A549 (cell line): ENCODE measurements at regions not wholly inside any gene's neighbourhood (a gene's known extent, or its start where the extent isn't known, plus 50 kb on each side); places are given as distances from the start of the nearest gene placed in this dataset.

Experiments used
- ATAC-seq, 2 experiments: fragments of 200-7000 bp in 1 of 2; fragments of >200 bp in 1 of 2; cut with Nextera tagmentation in 1 of 2; cut with Tn5 transposase in 1 of 2; 3 replicates each; pipeline versions ENCODE4 v1.8.0 to v1.9.1; 2018 to 2020; ENCODE audit warnings: mild to moderate bottlenecking in 1 of 2, moderate library complexity in 1 of 2
- CTCF ChIA-PET: fragments of 300-600 bp; sonication (Branson Sonifier 250); formaldehyde crosslinking; extraction: SDS; loops from one replicate; lab custom pipeline; 2021; ENCODE audit warnings: antibody characterized with exemption, inconsistent platforms; lab: Yijun Ruan, JAX
- POLR2A ChIA-PET: fragments of 350-600 bp; formaldehyde crosslinking; extraction: SDS; loops from one replicate; lab custom pipeline; 2021; ENCODE audit warnings: antibody characterized with exemption, inconsistent platforms; lab: Yijun Ruan, JAX
- DNase-seq, 2 experiments: peaks; one replicate each; pipeline versions ENCODE4 v3.0.0 to v3.0.0-alpha.2; 2011 to 2016; ENCODE audit warnings: low read depth in 1 of 2, low spot score in 1 of 2
- FAIRE-seq: peaks from 2 replicates; lab custom pipeline; 2011; peaks lifted over from hg19 to GRCh38; lab: Jason Lieb, UNC
- H3K27ac ChIP-seq, 2 experiments: fragments of >200 bp; sonication (Bioruptor Twin); formaldehyde crosslinking; 3 replicates each; pipeline ENCODE4 v1.5.1; 2016 to 2017
- H3K4me1 ChIP-seq: fragments of >200 bp; sonication (Bioruptor Twin); formaldehyde crosslinking; 3 replicates; pipeline ENCODE4 v1.6.1; 2016
- H3K4me2 ChIP-seq: fragments of >200 bp; sonication (Bioruptor Twin); formaldehyde crosslinking; 3 replicates; pipeline ENCODE4 v1.6.1; 2016
- H3K4me3 ChIP-seq: fragments of >200 bp; sonication (Bioruptor Twin); formaldehyde crosslinking; 3 replicates; pipeline ENCODE4 v1.5.1; 2016
- H3K9me3 ChIP-seq: fragments of >200 bp; sonication (Bioruptor Twin); formaldehyde crosslinking; 3 replicates; pipeline ENCODE4 v1.6.1; 2016
- BCL3 ChIP-seq: fragments of >200 bp; sonication (Bioruptor Twin); formaldehyde crosslinking; IDR thresholded peaks from 3 replicates; pipeline ENCODE4 v1.6.1; 2016
- CBX2 ChIP-seq: fragments of 200-600 bp; sonication (generic); IDR thresholded peaks from 2 replicates; pipeline ENCODE4 v1.6.1; 2016; ENCODE audit warnings: low read depth, mild to moderate bottlenecking, borderline replicate concordance
- CBX8 ChIP-seq: fragments of 200-600 bp; sonication (generic); IDR thresholded peaks from 2 replicates; pipeline ENCODE4 v1.6.1; 2016
- CEBPB ChIP-seq, 2 experiments: fragments of >200 bp in 1 of 2; sonication (Bioruptor Twin) in 1 of 2; formaldehyde crosslinking in 1 of 2; IDR thresholded peaks; 2 replicates each; pipeline ENCODE4 v1.6.1; 2012 to 2016
- CHD4 ChIP-seq: fragments of 200-600 bp; sonication (generic); IDR thresholded peaks from 2 replicates; pipeline ENCODE4 v1.6.1; 2016; ENCODE audit warnings: antibody characterized with exemption, mild to moderate bottlenecking, borderline replicate concordance
- EHF ChIP-seq: fragments of 250-450 bp; sonication (Bioruptor Pico); IDR thresholded peaks from 2 replicates; pipeline ENCODE4 v1.5.0; 2020; ENCODE audit warnings: mild to moderate bottlenecking
- EP300 ChIP-seq, 2 experiments: fragments of >200 bp; sonication (Bioruptor Twin); formaldehyde crosslinking; IDR thresholded peaks; 2 replicates in 1 of 2; 3 replicates in 1 of 2; pipeline ENCODE4 v1.6.1; 2016 to 2017
- ESRRA ChIP-seq: fragments of 150-350 bp; IDR thresholded peaks from 2 replicates; pipeline ENCODE4 v1.6.1; 2014; ENCODE audit warnings: mild to moderate bottlenecking, low read length, borderline replicate concordance
- FOSL2 ChIP-seq, 2 experiments: fragments of 450-650 bp in 1 of 2; fragments of >200 bp in 1 of 2; sonication (Bioruptor Twin) in 1 of 2; formaldehyde crosslinking; IDR thresholded peaks; 2 replicates each; pipeline versions ENCODE4 v1.5.0 to v1.6.1; 2016 to 2020; ENCODE audit warnings: mild to moderate bottlenecking in 1 of 2, moderate library complexity in 1 of 2
- FOXS1 ChIP-seq: fragments of 250-450 bp; sonication (Bioruptor Pico); IDR thresholded peaks from 2 replicates; pipeline ENCODE4 v1.5.0; 2020; ENCODE audit warnings: mild to moderate bottlenecking, moderate library complexity
- HDAC2 ChIP-seq: fragments of 200-600 bp; sonication (generic); IDR thresholded peaks from 2 replicates; pipeline ENCODE4 v1.6.1; 2016
- MAFK ChIP-seq: fragments of 450-650 bp; IDR thresholded peaks from 2 replicates; pipeline ENCODE4 v1.6.1; 2014; ENCODE audit not compliant: partially characterized antibody
- MAZ ChIP-seq: fragments of 150-350 bp; IDR thresholded peaks from 2 replicates; pipeline ENCODE4 v1.6.1; 2014; ENCODE audit warnings: antibody characterized with exemption, low read depth, low read length, borderline replicate concordance
- NR3C1 ChIP-seq: fragments of >200 bp; sonication (Bioruptor Twin); formaldehyde crosslinking; IDR thresholded peaks from 3 replicates; pipeline ENCODE4 v1.6.1; 2017
- PHF8 ChIP-seq: fragments of 200-600 bp; sonication (generic); IDR thresholded peaks from 2 replicates; pipeline ENCODE4 v1.6.1; 2016; ENCODE audit warnings: low read depth, mild to moderate bottlenecking, antibody characterized with exemption, moderate library complexity, borderline replicate concordance
- POLR2A ChIP-seq: IDR thresholded peaks from 2 replicates; pipeline ENCODE4 v1.6.1; 2012; ENCODE audit warnings: mild to moderate bottlenecking, low read length
- RARB ChIP-seq: fragments of 250-450 bp; sonication (Bioruptor Pico); IDR thresholded peaks from 2 replicates; pipeline ENCODE4 v1.8.0; 2021; ENCODE audit warnings: mild to moderate bottlenecking, moderate library complexity
- RCOR1 ChIP-seq: fragments of 150-350 bp; IDR thresholded peaks from 2 replicates; pipeline ENCODE4 v1.6.1; 2014; ENCODE audit warnings: antibody characterized with exemption, low read length, low read depth
- RNF2 ChIP-seq: fragments of 200-600 bp; sonication (generic); IDR thresholded peaks from 2 replicates; pipeline ENCODE4 v1.6.1; 2016; ENCODE audit warnings: low read depth, mild to moderate bottlenecking, antibody characterized with exemption, moderate library complexity, borderline replicate concordance
- SMC3 ChIP-seq: fragments of >200 bp; sonication (Bioruptor Twin); formaldehyde crosslinking; IDR thresholded peaks from 3 replicates; pipeline ENCODE4 v1.6.1; 2018; ENCODE audit warnings: inconsistent platforms
- TFCP2L1 ChIP-seq: fragments of 250-450 bp; sonication (Bioruptor Pico); IDR thresholded peaks from 2 replicates; pipeline ENCODE4 v1.5.0; 2021; ENCODE audit warnings: mild to moderate bottlenecking
- TP53 ChIP-seq: fragments of 250-450 bp; sonication (Bioruptor Pico); IDR thresholded peaks from 2 replicates; pipeline ENCODE4 v1.5.0; 2021; ENCODE audit warnings: mild to moderate bottlenecking, moderate library complexity
- USF2 ChIP-seq: fragments of 450-650 bp; IDR thresholded peaks from 2 replicates; pipeline ENCODE4 v1.6.1; 2014; ENCODE audit warnings: antibody characterized with exemption
- ZNF302 ChIP-seq: fragments of 250-450 bp; sonication (Bioruptor Pico); IDR thresholded peaks from 2 replicates; pipeline ENCODE4 v1.9.0; 2021; ENCODE audit warnings: inconsistent platforms, mild to moderate bottlenecking, moderate library complexity
- TF ChIP-seq, protein P1 (sequence below): fragments of >200 bp; sonication (Bioruptor Twin); formaldehyde crosslinking; IDR thresholded peaks from 2 replicates; pipeline ENCODE4 v1.6.1; 2016
- TF ChIP-seq, protein P2 (sequence below): fragments of >200 bp; sonication (Bioruptor Twin); formaldehyde crosslinking; IDR thresholded peaks from 3 replicates; pipeline ENCODE4 v1.5.1; 2016
- TF ChIP-seq, protein P3 (sequence below): fragments of 150-350 bp; IDR thresholded peaks from 2 replicates; pipeline ENCODE4 v1.6.1; 2014; ENCODE audit warnings: low read depth, mild to moderate bottlenecking, low read length

DNA sequence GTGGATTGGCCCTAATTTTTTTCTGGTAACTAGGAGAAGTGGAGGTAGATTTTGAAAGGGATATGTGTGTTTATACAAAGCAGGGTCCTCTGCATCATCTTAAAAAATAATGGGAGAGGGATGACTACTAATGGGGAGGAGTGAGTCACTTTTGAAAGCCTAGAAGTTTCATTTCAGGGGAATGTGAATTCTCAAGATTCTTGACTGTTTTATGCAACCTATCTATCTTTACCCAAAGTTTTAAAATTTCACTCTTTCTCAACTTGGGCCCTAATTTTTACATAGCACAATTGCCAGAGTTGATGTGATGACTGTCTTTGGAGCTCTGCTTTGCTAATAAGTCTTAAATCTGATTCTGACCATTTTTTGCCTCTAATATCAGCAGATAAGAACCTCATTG, 445.2 kb downstream of the GRXCR1 start:
- DNase-seq (no peak), FAIRE-seq (no peak), ATAC-seq (no peak)
- TF ChIP-seq CBX8: no peak
- no peak for TF ChIP-seq EP300 (IDR thresholded peaks at IDR 0.05)
- TF ChIP-seq ESRRA: no peak
- no peak for TF ChIP-seq NR3C1
- TF ChIP-seq PHF8: no peak
- no peak for TF ChIP-seq RNF2
- no peak for TF ChIP-seq EHF (CRISPR knock-in tag)
- TF ChIP-seq, protein P1, sequence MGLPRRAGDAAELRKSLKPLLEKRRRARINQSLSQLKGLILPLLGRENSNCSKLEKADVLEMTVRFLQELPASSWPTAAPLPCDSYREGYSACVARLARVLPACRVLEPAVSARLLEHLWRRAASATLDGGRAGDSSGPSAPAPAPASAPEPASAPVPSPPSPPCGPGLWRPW: no peak
- no peak for TF ChIP-seq CEBPB (IDR thresholded peaks at IDR 0.05)
- TF ChIP-seq TP53 (CRISPR knock-in tag): no peak
- TF ChIP-seq RCOR1: no peak
- no peak for TF ChIP-seq MAZ
- TF ChIP-seq BCL3: no peak
- TF ChIP-seq ZNF302 (CRISPR knock-in tag): no peak
- no peak for TF ChIP-seq SMC3
- Histone ChIP-seq H3K4me2 (no peak overlapping the region), H3K4me1 (no peaks in the 10 kb centered on the region), H3K4me3 (no peak overlapping the region), H3K9me3 (no peaks in the 10 kb centered on the region), H3K27ac (no peak overlapping the region)
- CTCF ChIA-PET: no interaction called here
- POLR2A ChIA-PET: no interaction called here

- Histone ChIP-seq H3K4me2 (no peak overlapping the region), H3K4me3 (no peak overlapping the region), H3K27ac (no peak overlapping the region), H3K4me1 (no peaks in the 10 kb centered on the region), H3K9me3 (no peaks in the 10 kb centered on the region)
- ChIA-PET POLR2A (no interaction called here), CTCF (no interaction called here)
- no peak for ATAC-seq
- no peak for FAIRE-seq
- no peak for DNase-seq
- no peak for TF ChIP-seq RARB (CRISPR knock-in tag)
- TF ChIP-seq TP53 (CRISPR knock-in tag): no peak
- no peak for TF ChIP-seq CEBPB (IDR thresholded peaks at IDR 0.05)
- TF ChIP-seq POLR2A: no peak
- no peak for TF ChIP-seq HDAC2
- TF ChIP-seq MAFK: no peak
- TF ChIP-seq, protein P2, sequence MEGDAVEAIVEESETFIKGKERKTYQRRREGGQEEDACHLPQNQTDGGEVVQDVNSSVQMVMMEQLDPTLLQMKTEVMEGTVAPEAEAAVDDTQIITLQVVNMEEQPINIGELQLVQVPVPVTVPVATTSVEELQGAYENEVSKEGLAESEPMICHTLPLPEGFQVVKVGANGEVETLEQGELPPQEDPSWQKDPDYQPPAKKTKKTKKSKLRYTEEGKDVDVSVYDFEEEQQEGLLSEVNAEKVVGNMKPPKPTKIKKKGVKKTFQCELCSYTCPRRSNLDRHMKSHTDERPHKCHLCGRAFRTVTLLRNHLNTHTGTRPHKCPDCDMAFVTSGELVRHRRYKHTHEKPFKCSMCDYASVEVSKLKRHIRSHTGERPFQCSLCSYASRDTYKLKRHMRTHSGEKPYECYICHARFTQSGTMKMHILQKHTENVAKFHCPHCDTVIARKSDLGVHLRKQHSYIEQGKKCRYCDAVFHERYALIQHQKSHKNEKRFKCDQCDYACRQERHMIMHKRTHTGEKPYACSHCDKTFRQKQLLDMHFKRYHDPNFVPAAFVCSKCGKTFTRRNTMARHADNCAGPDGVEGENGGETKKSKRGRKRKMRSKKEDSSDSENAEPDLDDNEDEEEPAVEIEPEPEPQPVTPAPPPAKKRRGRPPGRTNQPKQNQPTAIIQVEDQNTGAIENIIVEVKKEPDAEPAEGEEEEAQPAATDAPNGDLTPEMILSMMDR: no peak
- no peak for TF ChIP-seq ZNF302 (CRISPR knock-in tag)
- TF ChIP-seq, protein P3, sequence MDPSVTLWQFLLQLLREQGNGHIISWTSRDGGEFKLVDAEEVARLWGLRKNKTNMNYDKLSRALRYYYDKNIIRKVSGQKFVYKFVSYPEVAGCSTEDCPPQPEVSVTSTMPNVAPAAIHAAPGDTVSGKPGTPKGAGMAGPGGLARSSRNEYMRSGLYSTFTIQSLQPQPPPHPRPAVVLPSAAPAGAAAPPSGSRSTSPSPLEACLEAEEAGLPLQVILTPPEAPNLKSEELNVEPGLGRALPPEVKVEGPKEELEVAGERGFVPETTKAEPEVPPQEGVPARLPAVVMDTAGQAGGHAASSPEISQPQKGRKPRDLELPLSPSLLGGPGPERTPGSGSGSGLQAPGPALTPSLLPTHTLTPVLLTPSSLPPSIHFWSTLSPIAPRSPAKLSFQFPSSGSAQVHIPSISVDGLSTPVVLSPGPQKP: no peak
- no peak for TF ChIP-seq CHD4
- no peak for TF ChIP-seq TFCP2L1
- no peak for TF ChIP-seq USF2
- no peak for TF ChIP-seq FOXS1 (CRISPR knock-in tag)
- TF ChIP-seq NR3C1: no peak
- no peak for TF ChIP-seq RNF2
- no peak for TF ChIP-seq RCOR1
- no peak for TF ChIP-seq CBX2
- no peak for TF ChIP-seq FOSL2 (IDR thresholded peaks at IDR 0.05)
- no peak for TF ChIP-seq FOSL2 (CRISPR knock-in tag; IDR thresholded peaks at IDR 0.05)
Measured at GRCh38 chr4:43339435-43339834, 446.9 kb downstream of the GRXCR1 start.
